ENCODE measurements at regions not wholly inside any gene's neighbourhood (a gene's known extent, or its start where the extent isn't known, plus 50 kb on each side); places are given as distances from the start of the nearest gene placed in this dataset.

GRCh38 chr4:163063891-163064290 lies 102.8 kb downstream of the NAF1 start:
- TF ChIP-seq CTCF (IDR thresholded peaks at IDR 0.05; ENCODE audit: low read depth, low read length) (no peak), EZH2phosphoT487 (IDR thresholded peaks at IDR 0.05; ENCODE audit: low read depth) (no peak)
